GM21447 (cell line): ENCODE measurements at regions not wholly inside any gene's neighbourhood (a gene's known extent, or its start where the extent isn't known, plus 50 kb on each side); places are given as distances from the start of the nearest gene placed in this dataset.
"Not testable (repeated sequence)": the region's sequence is repeated elsewhere in the genome, so short reads cannot be mapped to it uniquely, and the experiment has no call there.

Experiments used
- ATAC-seq: cut with Tn5 transposase; IDR thresholded peaks from one replicate; pipeline ENCODE4 v1.9.1; 2021; ENCODE audit not compliant: unreplicated experiment

DNA sequence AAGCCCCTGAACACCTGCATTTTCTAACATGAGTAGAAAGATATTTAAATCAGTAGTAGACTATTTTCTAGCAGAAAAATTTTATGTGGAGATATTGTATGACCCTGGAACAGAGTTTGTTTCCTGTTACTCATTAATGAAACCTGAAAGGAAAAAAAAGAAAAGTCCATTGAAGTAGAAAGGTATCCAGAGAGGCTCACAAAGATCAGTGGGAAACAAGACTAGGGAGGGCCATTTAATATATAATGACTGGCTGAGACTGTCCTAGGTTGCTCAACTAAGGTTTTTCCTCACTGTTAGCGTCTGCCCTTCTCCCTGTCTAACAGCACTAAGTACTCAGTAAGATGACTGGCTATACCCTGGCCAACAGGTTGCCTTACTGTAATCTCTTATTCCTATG lies 788.6 kb downstream of the GLUD2 start:
- no peak for ATAC-seq

- no peak for ATAC-seq
Observed at GRCh38 chrX:121851033-121851432, 803.6 kb downstream of the GLUD2 start.

DNA sequence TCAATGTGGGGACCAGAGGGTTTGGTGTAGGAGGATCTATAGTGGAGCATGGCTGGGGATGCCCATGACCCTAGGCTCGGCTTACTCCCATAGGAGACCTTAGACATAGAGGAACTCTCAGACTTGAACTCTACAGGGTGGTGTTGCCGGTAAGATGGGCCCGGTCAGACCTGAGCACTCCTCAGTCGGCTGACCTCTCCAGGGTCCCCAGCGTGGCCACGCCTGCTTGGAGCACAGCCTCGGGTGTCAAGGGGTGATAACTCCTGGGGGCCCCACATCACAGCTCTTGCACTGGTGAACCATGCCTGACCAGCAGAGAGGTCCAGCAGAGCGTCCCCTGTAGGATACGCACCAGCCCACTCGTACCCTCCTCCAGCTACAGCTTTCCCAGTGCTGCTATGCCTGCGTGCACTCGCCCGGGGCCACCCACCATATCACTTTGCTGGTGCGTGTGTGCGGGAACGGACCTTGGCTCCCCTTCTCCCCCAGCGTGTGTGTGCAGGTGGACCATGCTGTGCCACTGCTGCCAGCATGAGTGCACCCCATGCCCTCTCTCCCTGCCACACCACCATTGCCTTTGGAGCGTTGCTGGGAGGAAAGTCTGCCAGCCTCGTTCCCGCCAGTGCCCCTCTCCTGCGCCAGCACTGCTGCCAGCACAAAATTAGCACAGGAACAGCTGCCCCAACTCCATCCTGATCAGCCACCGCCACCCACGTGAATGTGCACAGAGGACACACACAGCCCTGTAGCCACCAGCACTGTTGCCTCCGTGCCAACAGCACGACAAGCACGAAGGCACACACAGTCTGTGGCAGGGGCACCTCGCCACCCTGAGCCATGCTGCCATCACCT lies 806.6 kb downstream of the GLUD2 start:
- ATAC-seq, result no peak

GRCh38 chrX:121854614-121854911 lies 807.2 kb downstream of the GLUD2 start:
- no peak for ATAC-seq

DNA sequence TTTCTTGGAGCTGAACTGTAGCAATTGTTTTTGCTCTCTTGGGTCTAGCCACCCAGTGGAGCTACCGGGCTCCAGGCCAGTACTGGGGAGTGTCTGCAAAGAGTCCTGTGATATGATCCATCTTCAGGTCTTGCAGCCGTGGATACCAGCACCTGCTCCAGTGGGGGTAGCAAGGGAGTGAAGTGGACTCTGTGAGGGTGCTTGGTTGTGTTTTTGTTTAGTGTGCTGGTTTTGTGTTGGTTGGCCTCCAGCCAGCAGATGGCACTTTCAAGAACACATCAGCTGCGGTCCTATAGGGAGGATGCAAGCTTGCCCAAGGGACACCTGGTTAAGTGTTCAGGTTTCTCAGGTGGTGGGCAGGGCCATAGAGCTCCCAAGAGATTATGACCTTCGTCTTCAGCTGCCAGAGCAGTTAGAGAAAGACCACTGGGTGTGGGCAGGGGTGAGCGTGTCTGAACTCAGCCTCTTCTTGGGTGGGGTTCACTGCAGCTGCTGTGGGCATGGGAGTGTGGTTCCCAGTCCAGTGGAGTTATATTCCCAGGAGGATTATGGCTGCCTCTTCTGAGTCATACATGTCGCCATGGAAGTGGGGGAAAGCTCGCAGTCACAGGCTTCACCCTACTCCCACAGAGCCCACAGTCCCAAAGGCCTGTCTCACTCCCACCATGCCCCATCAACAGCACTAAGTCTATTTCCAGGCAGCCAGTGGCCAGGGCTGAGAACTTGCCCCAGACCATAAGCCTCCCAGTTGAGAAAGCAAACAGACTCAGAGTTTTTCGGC lies 811.6 kb downstream of the GLUD2 start:
- ATAC-seq, result no peak

GRCh38 chrX:121863976-121864375 lies 816.6 kb downstream of the GLUD2 start:
- no peak for ATAC-seq

GRCh38 chrX:121864561-121864960 lies 817.2 kb downstream of the GLUD2 start:
- ATAC-seq, result no peak

GRCh38 chrX:121869876-121870477 lies 822.6 kb downstream of the GLUD2 start:
- no peak for ATAC-seq

GRCh38 chrX:121871122-121871521 lies 823.7 kb downstream of the GLUD2 start:
- no peak for ATAC-seq

- ATAC-seq, result no peak
Observed at GRCh38 chrX:121876305-121876704, 828.9 kb downstream of the GLUD2 start.

- not testable (repeated sequence) for ATAC-seq
Observed at GRCh38 chrX:121877337-121877736, 829.9 kb downstream of the GLUD2 start.

DNA sequence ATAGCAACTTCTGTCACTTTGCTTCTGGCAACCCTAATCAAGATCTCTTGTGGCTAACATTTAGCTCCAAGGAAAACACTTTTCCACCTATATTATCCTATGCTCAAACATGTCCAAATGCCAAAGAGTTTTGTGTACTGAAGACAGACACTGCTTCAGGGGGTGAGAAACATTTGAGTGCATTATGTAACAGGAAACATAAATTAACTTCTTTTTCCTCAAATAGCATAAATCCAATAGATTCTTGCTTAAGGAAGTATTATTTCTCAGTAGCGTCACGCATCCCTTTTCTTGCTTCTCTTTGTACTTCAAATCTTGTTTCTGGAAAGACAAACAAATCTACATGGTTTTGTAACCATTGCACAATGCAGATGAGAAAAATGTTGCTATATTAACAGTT lies 839.1 kb downstream of the GLUD2 start:
- ATAC-seq, result no peak

- ATAC-seq, result no peak
Observed at GRCh38 chrX:121894756-121895155, 847.3 kb downstream of the GLUD2 start.

DNA sequence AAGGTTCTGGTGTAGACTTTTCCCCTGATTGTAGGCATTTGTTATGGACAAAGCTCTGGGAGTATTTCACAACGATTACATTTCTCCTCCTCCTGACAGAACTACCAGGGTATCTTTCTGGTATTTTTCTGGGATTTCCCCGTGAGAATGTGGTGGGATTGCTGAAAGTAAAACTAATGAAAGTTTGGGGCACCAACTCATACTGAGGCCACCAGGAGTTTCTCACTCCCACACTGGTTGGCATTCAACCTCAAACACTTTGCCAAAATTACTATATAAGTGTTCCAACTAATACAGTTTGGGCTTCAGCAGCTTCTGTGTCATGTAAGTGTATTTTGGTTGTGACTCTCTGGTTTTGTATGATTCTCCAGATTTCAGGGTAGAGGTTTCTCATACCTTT lies 855.1 kb downstream of the GLUD2 start:
- no peak for ATAC-seq

DNA sequence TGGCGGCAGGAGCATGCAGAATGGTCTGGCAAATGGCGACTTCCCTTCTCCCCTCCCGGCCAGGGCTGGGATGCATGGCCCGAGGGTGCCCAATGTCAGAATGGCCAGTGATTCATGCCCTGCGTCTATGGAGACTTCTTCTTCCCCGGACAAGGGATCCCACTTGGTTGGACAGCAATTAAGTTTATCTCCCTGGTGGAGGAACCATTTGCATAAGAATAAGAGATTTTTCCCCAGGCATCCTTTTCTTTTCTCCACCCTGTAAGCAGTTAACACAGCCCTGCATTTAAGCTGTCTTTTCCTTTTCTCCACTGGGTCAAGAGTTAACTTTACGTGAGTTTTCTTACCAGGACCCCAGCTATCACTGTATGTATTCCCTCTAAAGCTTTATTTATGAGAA lies 856.6 kb downstream of the GLUD2 start:
- ATAC-seq, result no peak

- ATAC-seq, result no peak
Observed at GRCh38 chrX:121921258-121921657, 873.8 kb downstream of the GLUD2 start.

DNA sequence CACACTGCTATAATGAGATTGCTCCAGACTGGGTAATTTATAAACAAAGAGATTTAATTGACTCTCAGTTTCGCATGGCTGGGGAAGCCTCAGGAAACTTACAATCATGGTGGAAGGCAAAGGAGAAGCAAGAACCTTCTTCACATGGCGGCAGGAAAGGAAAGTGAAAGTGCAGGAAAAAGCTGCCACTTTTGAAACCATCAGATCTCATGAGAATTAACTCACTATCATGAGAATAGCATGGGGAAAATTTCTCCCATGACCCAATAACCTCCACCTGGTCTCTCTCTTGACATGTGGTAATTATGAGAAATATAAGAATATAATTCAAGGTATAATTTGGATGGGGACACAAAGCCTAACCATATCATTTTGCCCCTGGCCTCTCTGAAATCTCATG lies 884.2 kb downstream of the GLUD2 start:
- ATAC-seq, result no peak

DNA sequence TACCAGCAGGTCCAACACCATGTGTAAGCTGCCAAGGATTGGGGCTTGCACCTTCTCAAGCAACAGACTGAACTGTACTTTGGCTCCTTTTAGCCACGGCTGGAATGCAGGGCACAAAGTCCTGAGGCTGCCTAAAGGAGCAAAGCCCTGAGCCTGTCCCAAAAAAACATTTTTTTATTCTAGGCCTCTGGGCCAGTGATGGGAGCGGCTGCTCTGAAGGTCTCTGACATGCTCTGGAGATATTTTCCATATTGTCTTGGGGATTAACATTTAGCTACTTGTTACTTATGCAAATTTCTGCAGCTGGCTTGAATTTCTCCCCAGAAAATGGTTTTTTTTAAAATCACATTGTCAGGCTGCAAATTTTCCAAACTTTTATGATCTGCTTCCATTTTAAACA lies 885.3 kb downstream of the GLUD2 start:
- no peak for ATAC-seq

DNA sequence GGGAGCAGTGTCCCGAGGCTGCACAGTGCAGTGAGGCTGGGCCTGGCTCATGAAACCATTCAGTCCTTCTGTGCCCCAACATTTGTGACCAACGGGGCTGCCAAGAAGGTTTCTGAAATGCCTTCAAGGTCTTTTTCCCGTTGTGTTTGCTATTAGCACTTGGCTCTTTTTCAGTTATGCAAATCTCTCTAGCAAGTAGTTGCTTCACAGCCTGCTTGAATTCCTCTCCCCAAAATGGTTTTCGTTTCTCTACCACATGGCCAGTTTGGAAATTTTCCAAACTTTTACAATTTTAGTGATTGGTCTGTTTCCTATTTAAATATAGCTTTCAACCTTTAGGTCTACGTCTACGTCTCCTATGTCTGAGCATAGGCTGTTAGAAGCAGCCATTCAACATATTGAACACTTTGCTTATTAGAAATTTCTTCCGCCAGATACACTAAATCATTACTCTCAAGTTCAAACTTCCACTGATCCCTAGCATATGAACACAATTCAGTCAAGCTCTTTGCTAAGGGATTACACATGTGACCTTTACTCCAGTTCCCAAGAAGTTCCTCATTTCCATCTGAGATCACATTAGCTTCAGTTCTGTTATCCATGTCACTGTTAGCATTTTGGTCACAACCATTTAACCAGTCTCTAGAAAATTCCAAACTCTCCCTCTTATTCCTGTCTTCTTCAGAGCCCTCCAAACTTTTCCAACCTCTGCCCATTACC lies 901.8 kb downstream of the GLUD2 start:
- no peak for ATAC-seq

GRCh38 chrX:121958886-121959285 lies 911.5 kb downstream of the GLUD2 start:
- no peak for ATAC-seq

DNA sequence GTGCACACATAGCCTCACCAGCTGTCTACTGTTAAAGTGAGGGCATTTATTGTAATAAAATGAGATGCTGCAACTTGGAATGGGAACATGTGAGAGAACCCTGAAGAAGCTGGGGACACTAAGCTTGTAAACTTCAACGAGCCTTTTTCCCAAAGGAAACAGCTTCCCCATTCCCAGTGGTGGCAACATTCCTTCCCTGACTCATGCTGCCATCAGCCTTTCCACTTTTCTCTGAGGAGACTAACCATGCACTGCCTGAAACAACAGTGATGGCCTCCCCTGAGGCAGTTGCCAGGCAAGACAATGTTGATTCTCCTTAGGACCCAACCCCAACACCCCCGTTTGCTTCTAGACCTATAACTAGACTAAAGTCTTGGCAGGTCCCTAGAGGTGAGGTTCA lies 928.3 kb downstream of the GLUD2 start:
- ATAC-seq, result no peak
